Activated CD8-positive, alpha-beta T cell treated with anti-CD3 and anti-CD28 coated beads for 36 hours (primary cell): ENCODE measurements at regions not wholly inside any gene's neighbourhood (a gene's known extent, or its start where the extent isn't known, plus 50 kb on each side); places are given as distances from the start of the nearest gene placed in this dataset.

Source experiments
- ATAC-seq: fragments of 200-7000 bp; cut with Tn5 transposase; one replicate; pipeline ENCODE4 v1.10.0; 2021; ENCODE audit warnings: mild to moderate bottlenecking, moderate library complexity
- CTCF ChIA-PET: fragments of 350-600 bp; sonication (Branson Sonifier 250); formaldehyde crosslinking; loops from one replicate; lab custom pipeline; 2021; ENCODE audit warnings: antibody characterized with exemption; lab: Charles Lee
- POLR2A ChIA-PET: fragments of 350-600 bp; sonication (Branson Sonifier 250); formaldehyde crosslinking; loops from one replicate; lab custom pipeline; 2021; ENCODE audit warnings: antibody characterized with exemption; lab: Charles Lee
- DNase-seq: peaks from one replicate; pipeline ENCODE4 v3.0.0-alpha.2; 2020
- H3K27ac Mint-ChIP-seq: one replicate; pipeline ENCODE4 v1.8.0; 2021; ENCODE audit warnings: mild to moderate bottlenecking, mixed read lengths
- H3K27me3 Mint-ChIP-seq: one replicate; pipeline ENCODE4 v1.8.0; 2021; ENCODE audit warnings: mixed read lengths
- H3K36me3 Mint-ChIP-seq: one replicate; pipeline ENCODE4 v1.8.0; 2021; ENCODE audit warnings: low read depth, mixed read lengths
- H3K4me1 Mint-ChIP-seq: one replicate; pipeline ENCODE4 v1.8.0; 2021; ENCODE audit warnings: low read depth, mixed read lengths
- H3K4me3 Mint-ChIP-seq: one replicate; pipeline ENCODE4 v1.8.0; 2021; ENCODE audit warnings: mild to moderate bottlenecking, moderate library complexity, mixed read lengths
- H3K9me3 Mint-ChIP-seq: one replicate; pipeline ENCODE4 v1.8.0; 2021; ENCODE audit warnings: mixed read lengths
- intact Hi-C: fragments of 100-400 bp; cut with micrococcal nuclease; formaldehyde crosslinking; loops from one replicate; pipeline ENCODE4 v1.10.0; 2022
- TF ChIP-seq, protein P1 (sequence below): fragments of 200-600 bp; IDR thresholded peaks from one replicate; pipeline ENCODE4 v1.8.0; 2022; ENCODE audit warnings: antibody characterized with exemption, mild to moderate bottlenecking

DNA sequence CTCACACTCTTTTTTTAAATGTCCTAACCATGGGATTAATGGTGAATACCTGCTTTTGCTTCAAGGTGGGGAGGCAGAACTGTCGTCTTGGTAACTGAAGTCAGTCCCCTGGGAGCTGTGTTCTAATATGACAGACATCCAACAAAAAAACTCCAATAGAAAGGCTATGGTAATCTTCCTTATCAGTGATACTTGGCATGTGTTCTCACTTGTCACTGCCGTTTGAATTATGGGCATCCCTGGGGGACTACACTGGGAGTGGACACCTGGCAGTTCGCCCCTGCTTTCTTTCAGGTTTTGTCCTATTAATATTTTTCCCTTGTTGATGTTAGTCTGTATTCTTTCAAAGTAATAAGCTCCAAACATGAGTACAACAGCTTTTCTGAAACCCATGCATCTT, 252.6 kb downstream of the SLITRK5 start:
- H3K27me3 Mint-ChIP-seq: no peaks in the 10 kb centered on the region
- DNase-seq (no peak), ATAC-seq (no peak)
- CTCF ChIA-PET: no interaction called here
- POLR2A ChIA-PET: no interaction called here
- no peak overlapping the region for H3K27ac Mint-ChIP-seq
- H3K9me3 Mint-ChIP-seq: peaks cover 2% of the 10 kb centered on the region
- no peaks in the 10 kb centered on the region for H3K4me1 Mint-ChIP-seq
- intact Hi-C loops: no loop called here
- no peak overlapping the region for H3K4me3 Mint-ChIP-seq
- TF ChIP-seq, protein P1, sequence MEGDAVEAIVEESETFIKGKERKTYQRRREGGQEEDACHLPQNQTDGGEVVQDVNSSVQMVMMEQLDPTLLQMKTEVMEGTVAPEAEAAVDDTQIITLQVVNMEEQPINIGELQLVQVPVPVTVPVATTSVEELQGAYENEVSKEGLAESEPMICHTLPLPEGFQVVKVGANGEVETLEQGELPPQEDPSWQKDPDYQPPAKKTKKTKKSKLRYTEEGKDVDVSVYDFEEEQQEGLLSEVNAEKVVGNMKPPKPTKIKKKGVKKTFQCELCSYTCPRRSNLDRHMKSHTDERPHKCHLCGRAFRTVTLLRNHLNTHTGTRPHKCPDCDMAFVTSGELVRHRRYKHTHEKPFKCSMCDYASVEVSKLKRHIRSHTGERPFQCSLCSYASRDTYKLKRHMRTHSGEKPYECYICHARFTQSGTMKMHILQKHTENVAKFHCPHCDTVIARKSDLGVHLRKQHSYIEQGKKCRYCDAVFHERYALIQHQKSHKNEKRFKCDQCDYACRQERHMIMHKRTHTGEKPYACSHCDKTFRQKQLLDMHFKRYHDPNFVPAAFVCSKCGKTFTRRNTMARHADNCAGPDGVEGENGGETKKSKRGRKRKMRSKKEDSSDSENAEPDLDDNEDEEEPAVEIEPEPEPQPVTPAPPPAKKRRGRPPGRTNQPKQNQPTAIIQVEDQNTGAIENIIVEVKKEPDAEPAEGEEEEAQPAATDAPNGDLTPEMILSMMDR: no peak
- H3K36me3 Mint-ChIP-seq: no peaks in the 10 kb centered on the region

DNA sequence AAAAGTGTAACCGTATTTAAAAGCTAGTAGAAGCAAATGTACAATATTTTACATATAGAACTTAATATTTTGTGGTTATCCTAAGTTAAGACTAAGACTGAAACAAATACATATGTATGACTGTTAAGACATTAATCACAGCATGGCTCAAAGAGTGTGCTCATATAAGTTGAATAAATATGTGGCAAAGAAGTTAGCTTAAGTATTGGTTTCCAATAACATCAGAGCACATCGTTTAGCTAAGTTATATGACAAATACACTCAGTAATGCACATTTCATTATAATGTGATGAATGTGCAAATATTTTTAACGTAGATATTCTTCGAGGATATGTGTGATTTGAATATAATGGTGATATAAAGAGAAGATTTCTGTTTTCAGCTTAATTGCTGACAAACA, 253.8 kb downstream of the SLITRK5 start:
- H3K4me1 Mint-ChIP-seq: no peaks in the 10 kb centered on the region
- ATAC-seq: no peak
- no peaks in the 10 kb centered on the region for H3K27me3 Mint-ChIP-seq
- intact Hi-C loops: no loop called here
- no peak overlapping the region for H3K4me3 Mint-ChIP-seq
- ChIA-PET POLR2A (no interaction called here), CTCF (no interaction called here)
- H3K36me3 Mint-ChIP-seq: no peaks in the 10 kb centered on the region
- peaks cover 8% of the 10 kb centered on the region for H3K9me3 Mint-ChIP-seq
- TF ChIP-seq, protein P1: no peak
- no peak overlapping the region for H3K27ac Mint-ChIP-seq
- no peak for DNase-seq

DNA sequence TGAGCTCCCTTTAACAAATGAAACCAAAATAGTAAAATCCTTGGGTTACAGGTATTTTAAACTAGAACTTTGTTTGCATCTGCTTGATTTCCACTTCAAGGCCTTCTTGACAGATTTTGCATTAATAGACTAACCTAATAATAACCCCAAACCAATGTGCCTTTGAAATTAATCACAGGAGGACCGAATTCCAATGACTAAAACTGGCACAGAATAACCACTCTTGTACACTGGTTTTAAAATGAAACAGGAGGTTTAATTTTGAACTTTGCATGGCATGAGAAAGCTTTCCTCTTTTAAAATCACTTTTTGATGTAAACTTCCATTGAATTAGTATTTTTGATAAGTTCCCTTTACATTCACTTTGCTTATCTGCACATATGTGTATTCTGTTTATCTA, 269.6 kb downstream of the SLITRK5 start:
- DNase-seq (no peak), ATAC-seq (no peak)
- POLR2A ChIA-PET: no interaction called here
- Mint-ChIP-seq H3K4me3 (no peak overlapping the region), H3K36me3 (no peaks in the 10 kb centered on the region), H3K27ac (no peak overlapping the region), H3K9me3 (peaks cover 7% of the 10 kb centered on the region), H3K27me3 (no peaks in the 10 kb centered on the region), H3K4me1 (no peaks in the 10 kb centered on the region)
- TF ChIP-seq, protein P1: no peak
- intact Hi-C loops: no loop called here
- CTCF ChIA-PET: no interaction called here

DNA sequence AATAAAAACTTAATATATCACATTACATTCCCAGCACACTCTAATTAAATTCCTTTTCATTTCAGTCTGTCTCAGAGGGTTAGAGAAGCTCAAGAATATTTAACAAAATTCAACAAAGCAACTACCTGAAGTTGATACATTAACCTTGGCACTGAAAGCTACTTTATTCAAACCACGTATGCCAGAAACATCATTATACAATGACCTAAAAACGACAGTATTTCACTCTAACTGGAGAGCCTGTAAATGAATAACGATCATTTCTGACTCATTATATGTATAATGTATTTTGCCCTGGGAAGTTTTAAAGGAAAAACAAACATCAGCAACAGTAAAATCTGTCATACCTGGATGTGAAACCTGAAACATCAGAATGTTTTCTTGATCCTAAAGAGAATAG, 270.1 kb downstream of the SLITRK5 start:
- Mint-ChIP-seq H3K36me3 (no peaks in the 10 kb centered on the region), H3K9me3 (peaks cover 7% of the 10 kb centered on the region), H3K4me3 (no peak overlapping the region), H3K27ac (no peak overlapping the region), H3K4me1 (no peaks in the 10 kb centered on the region), H3K27me3 (no peaks in the 10 kb centered on the region)
- ATAC-seq (no peak), DNase-seq (no peak)
- ChIA-PET POLR2A (no interaction called here), CTCF (no interaction called here)
- TF ChIP-seq, protein P1: no peak
- intact Hi-C loops: no loop called here

DNA sequence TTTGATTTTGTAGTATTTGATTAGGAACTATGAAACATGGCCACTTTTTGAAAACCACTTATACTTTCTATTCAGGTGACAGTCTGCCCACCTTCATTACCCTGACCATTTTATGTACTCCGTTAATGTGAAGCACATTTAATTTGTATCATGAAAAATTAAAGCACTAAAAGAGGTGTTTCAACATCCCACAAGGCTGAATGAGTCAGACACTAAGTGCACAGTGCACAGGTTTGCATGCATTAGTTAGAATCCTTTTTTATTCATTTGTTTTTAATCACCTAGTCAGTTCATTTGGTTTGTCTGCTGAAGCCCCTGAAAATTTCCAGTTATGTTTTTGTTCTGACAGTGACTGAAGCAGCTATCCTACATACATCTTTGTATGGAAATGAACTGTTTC, 271.0 kb downstream of the SLITRK5 start:
- TF ChIP-seq, protein P1: no peak
- POLR2A ChIA-PET: no interaction called here
- ATAC-seq (no peak), DNase-seq (no peak)
- H3K4me3 Mint-ChIP-seq: no peak overlapping the region
- intact Hi-C loops: no loop called here
- H3K27ac Mint-ChIP-seq: no peak overlapping the region
- H3K36me3 Mint-ChIP-seq: no peaks in the 10 kb centered on the region
- CTCF ChIA-PET: no interaction called here
- H3K9me3 Mint-ChIP-seq: peaks cover 7% of the 10 kb centered on the region
- H3K27me3 Mint-ChIP-seq: no peaks in the 10 kb centered on the region
- H3K4me1 Mint-ChIP-seq: no peaks in the 10 kb centered on the region
